A549 (cell line): ENCODE measurements at regions not wholly inside any gene's neighbourhood (a gene's known extent, or its start where the extent isn't known, plus 50 kb on each side); places are given as distances from the start of the nearest gene placed in this dataset.
A peak's percentile ranks its signal among the peaks of the same experiment; 100 is the strongest.

Experiments used
- ATAC-seq, 2 experiments: fragments of 200-7000 bp in 1 of 2; fragments of >200 bp in 1 of 2; cut with Nextera tagmentation in 1 of 2; cut with Tn5 transposase in 1 of 2; 3 replicates each; pipeline versions ENCODE4 v1.8.0 to v1.9.1; 2018 to 2020; ENCODE audit warnings: mild to moderate bottlenecking in 1 of 2, moderate library complexity in 1 of 2
- CTCF ChIA-PET: fragments of 300-600 bp; sonication (Branson Sonifier 250); formaldehyde crosslinking; extraction: SDS; loops from one replicate; lab custom pipeline; 2021; ENCODE audit warnings: antibody characterized with exemption, inconsistent platforms; lab: Yijun Ruan, JAX
- POLR2A ChIA-PET: fragments of 350-600 bp; formaldehyde crosslinking; extraction: SDS; loops from one replicate; lab custom pipeline; 2021; ENCODE audit warnings: antibody characterized with exemption, inconsistent platforms; lab: Yijun Ruan, JAX
- DNase-seq, 2 experiments: peaks; one replicate each; pipeline versions ENCODE4 v3.0.0 to v3.0.0-alpha.2; 2011 to 2016; ENCODE audit warnings: low read depth in 1 of 2, low spot score in 1 of 2
- FAIRE-seq: peaks from 2 replicates; lab custom pipeline; 2011; peaks lifted over from hg19 to GRCh38; lab: Jason Lieb, UNC
- H3K27ac ChIP-seq, 2 experiments: fragments of >200 bp; sonication (Bioruptor Twin); formaldehyde crosslinking; 3 replicates each; pipeline ENCODE4 v1.5.1; 2016 to 2017
- H3K4me1 ChIP-seq: fragments of >200 bp; sonication (Bioruptor Twin); formaldehyde crosslinking; 3 replicates; pipeline ENCODE4 v1.6.1; 2016
- H3K4me2 ChIP-seq: fragments of >200 bp; sonication (Bioruptor Twin); formaldehyde crosslinking; 3 replicates; pipeline ENCODE4 v1.6.1; 2016
- H3K4me3 ChIP-seq: fragments of >200 bp; sonication (Bioruptor Twin); formaldehyde crosslinking; 3 replicates; pipeline ENCODE4 v1.5.1; 2016
- H3K9me3 ChIP-seq: fragments of >200 bp; sonication (Bioruptor Twin); formaldehyde crosslinking; 3 replicates; pipeline ENCODE4 v1.6.1; 2016
- BHLHE40 ChIP-seq: IDR thresholded peaks from 2 replicates; pipeline ENCODE4 v1.6.1; 2012; ENCODE audit warnings: low read depth, low read length, inconsistent platforms
- CBX8 ChIP-seq: fragments of 200-600 bp; sonication (generic); IDR thresholded peaks from 2 replicates; pipeline ENCODE4 v1.6.1; 2016
- CEBPB ChIP-seq, 2 experiments: fragments of >200 bp in 1 of 2; sonication (Bioruptor Twin) in 1 of 2; formaldehyde crosslinking in 1 of 2; IDR thresholded peaks; 2 replicates each; pipeline ENCODE4 v1.6.1; 2012 to 2016
- CHD4 ChIP-seq: fragments of 200-600 bp; sonication (generic); IDR thresholded peaks from 2 replicates; pipeline ENCODE4 v1.6.1; 2016; ENCODE audit warnings: antibody characterized with exemption, mild to moderate bottlenecking, borderline replicate concordance
- FOSB ChIP-seq: fragments of 250-450 bp; sonication (Bioruptor Pico); IDR thresholded peaks from 2 replicates; pipeline ENCODE4 v1.5.0; 2020; ENCODE audit warnings: mild to moderate bottlenecking, moderate library complexity
- FOSL2 ChIP-seq, 2 experiments: fragments of 450-650 bp in 1 of 2; fragments of >200 bp in 1 of 2; sonication (Bioruptor Twin) in 1 of 2; formaldehyde crosslinking; IDR thresholded peaks; 2 replicates each; pipeline versions ENCODE4 v1.5.0 to v1.6.1; 2016 to 2020; ENCODE audit warnings: mild to moderate bottlenecking in 1 of 2, moderate library complexity in 1 of 2
- HOXB13 ChIP-seq: fragments of 250-450 bp; sonication (Bioruptor Pico); IDR thresholded peaks from 2 replicates; pipeline ENCODE4 v1.5.0; 2020; ENCODE audit warnings: low read depth, mild to moderate bottlenecking, moderate library complexity
- KDM5A ChIP-seq: fragments of 200-600 bp; sonication (generic); IDR thresholded peaks from 2 replicates; pipeline ENCODE4 v1.6.1; 2016; ENCODE audit warnings: antibody characterized with exemption, mild to moderate bottlenecking
- NFE2L2 ChIP-seq: fragments of 150-350 bp; conservative IDR thresholded peaks from 2 replicates; pipeline ENCODE4 v1.6.1; 2014; ENCODE audit warnings: low read length
- POLR2AphosphoS2 ChIP-seq: conservative IDR thresholded peaks from 2 replicates; pipeline ENCODE4 v1.6.1; 2012; ENCODE audit warnings: low read length, improper control_type of control experiment, inconsistent platforms
- RAD21 ChIP-seq, 2 experiments: fragments of >200 bp in 1 of 2; sonication (Bioruptor Twin) in 1 of 2; formaldehyde crosslinking in 1 of 2; IDR thresholded peaks in 1 of 2; conservative IDR thresholded peaks in 1 of 2; 2 replicates in 1 of 2; 3 replicates in 1 of 2; pipeline ENCODE4 v1.6.1; 2012 to 2018; ENCODE audit warnings: inconsistent platforms in 1 of 2
- SMC3 ChIP-seq: fragments of >200 bp; sonication (Bioruptor Twin); formaldehyde crosslinking; IDR thresholded peaks from 3 replicates; pipeline ENCODE4 v1.6.1; 2018; ENCODE audit warnings: inconsistent platforms
- TP53 ChIP-seq: fragments of 250-450 bp; sonication (Bioruptor Pico); IDR thresholded peaks from 2 replicates; pipeline ENCODE4 v1.5.0; 2021; ENCODE audit warnings: mild to moderate bottlenecking, moderate library complexity
- WGBS: methylation state at CpG from one replicate; pipeline ENCODE4 v1.1.6; 2017; ENCODE audit errors: missing lambda C conversion rate; 5-methylcytosine and 5-hydroxymethylcytosine counted together
- TF ChIP-seq, protein P1 (sequence below): fragments of 250-450 bp; sonication (Bioruptor Pico); IDR thresholded peaks from 2 replicates; pipeline ENCODE4 v1.5.0; 2020; ENCODE audit warnings: low read depth, mild to moderate bottlenecking, moderate library complexity
- TF ChIP-seq, protein P2 (sequence below): fragments of >200 bp; sonication (Bioruptor Twin); formaldehyde crosslinking; IDR thresholded peaks from 3 replicates; pipeline ENCODE4 v1.6.1; 2016
- TF ChIP-seq, protein P3 (sequence below): IDR thresholded peaks from 2 replicates; pipeline ENCODE4 v1.6.1; 2012

DNA sequence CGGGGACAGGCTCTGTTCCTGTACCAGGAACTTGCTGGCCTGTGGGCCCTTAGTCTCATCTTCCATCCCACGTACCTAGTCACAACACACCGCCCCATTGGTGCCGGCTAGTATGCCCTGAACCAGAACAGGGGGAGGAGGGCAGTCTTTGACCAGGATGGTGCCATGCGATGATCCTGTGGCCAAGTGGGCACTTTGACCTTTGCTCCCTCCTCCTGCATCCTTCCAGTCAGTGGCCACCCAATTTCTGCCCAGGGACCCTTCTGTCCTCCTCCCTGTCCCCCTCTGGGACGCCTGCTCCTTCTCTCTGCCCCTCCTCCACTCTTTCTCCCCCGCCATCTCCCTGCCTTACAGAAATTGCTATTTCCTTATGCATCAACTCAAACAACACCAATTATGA, 126.3 kb upstream of the CHST15 start:
- TF ChIP-seq BHLHE40 (no peak), KDM5A (no peak), TP53 (no peak), FOSB (CRISPR knock-in tag) (no peak), CBX8 (no peak), FOSL2 (IDR thresholded peaks at IDR 0.05) (no peak), FOSL2 (CRISPR knock-in tag; IDR thresholded peaks at IDR 0.05) (no peak)
- TF ChIP-seq, protein P1, sequence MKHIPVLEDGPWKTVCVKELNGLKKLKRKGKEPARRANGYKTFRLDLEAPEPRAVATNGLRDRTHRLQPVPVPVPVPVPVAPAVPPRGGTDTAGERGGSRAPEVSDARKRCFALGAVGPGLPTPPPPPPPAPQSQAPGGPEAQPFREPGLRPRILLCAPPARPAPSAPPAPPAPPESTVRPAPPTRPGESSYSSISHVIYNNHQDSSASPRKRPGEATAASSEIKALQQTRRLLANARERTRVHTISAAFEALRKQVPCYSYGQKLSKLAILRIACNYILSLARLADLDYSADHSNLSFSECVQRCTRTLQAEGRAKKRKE (CRISPR knock-in tag), result no peak
- TF ChIP-seq, protein P2, sequence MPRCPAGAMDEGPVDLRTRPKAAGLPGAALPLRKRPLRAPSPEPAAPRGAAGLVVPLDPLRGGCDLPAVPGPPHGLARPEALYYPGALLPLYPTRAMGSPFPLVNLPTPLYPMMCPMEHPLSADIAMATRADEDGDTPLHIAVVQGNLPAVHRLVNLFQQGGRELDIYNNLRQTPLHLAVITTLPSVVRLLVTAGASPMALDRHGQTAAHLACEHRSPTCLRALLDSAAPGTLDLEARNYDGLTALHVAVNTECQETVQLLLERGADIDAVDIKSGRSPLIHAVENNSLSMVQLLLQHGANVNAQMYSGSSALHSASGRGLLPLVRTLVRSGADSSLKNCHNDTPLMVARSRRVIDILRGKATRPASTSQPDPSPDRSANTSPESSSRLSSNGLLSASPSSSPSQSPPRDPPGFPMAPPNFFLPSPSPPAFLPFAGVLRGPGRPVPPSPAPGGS, result no peak
- WGBS, result 50% methylated on average over 7 of the region's 7 CpGs
- no peaks in the 10 kb centered on the region for H3K9me3 ChIP-seq
- ChIA-PET POLR2A (no interaction called here), CTCF (interaction anchor here (0.9 kb wide), 1 partner anchor 190 kb away, joined by 3 read pairs; no protein-coding TSS in a partner anchor)
- ATAC-seq (no peak), DNase-seq (no peak), FAIRE-seq (no peak)
- no peaks in the 10 kb centered on the region for H3K4me1 ChIP-seq
- no peak overlapping the region for H3K4me3 ChIP-seq
- no peak overlapping the region for H3K4me2 ChIP-seq
- no peak overlapping the region for H3K27ac ChIP-seq

DNA sequence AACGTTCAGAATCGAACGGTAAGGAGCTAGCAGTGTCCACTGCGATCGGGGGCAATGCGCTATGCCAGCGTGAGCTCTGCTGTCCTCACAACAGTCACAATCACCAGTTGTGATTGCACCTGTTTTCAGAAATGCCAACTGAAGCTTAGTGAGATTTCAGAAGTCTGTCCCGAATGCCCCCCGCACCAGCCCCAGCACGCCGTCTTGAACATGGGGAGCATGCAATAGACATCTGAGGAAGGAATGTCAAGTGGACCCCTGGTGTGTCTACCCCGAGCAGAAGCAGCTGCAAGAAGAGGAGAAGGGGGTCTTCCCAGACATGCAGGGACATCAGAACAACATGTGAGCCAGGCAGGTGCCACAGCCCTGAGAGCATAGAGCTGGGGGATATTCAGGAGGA, 125.7 kb upstream of the CHST15 start:
- DNase-seq (no peak), FAIRE-seq (no peak), ATAC-seq (no peak)
- Histone ChIP-seq H3K27ac (no peak overlapping the region), H3K4me1 (no peaks in the 10 kb centered on the region), H3K4me3 (no peak overlapping the region), H3K4me2 (no peak overlapping the region), H3K9me3 (no peaks in the 10 kb centered on the region)
- TF ChIP-seq CEBPB (IDR thresholded peaks at IDR 0.05) (no peak), SMC3 (no peak), POLR2AphosphoS2 (no peak), NFE2L2 (no peak), CHD4 (no peak)
- TF ChIP-seq, protein P3, sequence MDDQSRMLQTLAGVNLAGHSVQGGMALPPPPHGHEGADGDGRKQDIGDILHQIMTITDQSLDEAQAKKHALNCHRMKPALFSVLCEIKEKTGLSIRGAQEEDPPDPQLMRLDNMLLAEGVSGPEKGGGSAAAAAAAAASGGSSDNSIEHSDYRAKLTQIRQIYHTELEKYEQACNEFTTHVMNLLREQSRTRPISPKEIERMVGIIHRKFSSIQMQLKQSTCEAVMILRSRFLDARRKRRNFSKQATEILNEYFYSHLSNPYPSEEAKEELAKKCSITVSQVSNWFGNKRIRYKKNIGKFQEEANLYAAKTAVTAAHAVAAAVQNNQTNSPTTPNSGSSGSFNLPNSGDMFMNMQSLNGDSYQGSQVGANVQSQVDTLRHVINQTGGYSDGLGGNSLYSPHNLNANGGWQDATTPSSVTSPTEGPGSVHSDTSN, result no peak
- POLR2A ChIA-PET, result no interaction called here
- CTCF ChIA-PET, result interaction anchor here (0.7 kb wide), 3 partner anchors 84 to 225 kb away, joined by 3 to 4 read pairs (median 3); no protein-coding TSS in a partner anchor
- WGBS, result 81% methylated on average over 12 of the region's 12 CpGs

DNA sequence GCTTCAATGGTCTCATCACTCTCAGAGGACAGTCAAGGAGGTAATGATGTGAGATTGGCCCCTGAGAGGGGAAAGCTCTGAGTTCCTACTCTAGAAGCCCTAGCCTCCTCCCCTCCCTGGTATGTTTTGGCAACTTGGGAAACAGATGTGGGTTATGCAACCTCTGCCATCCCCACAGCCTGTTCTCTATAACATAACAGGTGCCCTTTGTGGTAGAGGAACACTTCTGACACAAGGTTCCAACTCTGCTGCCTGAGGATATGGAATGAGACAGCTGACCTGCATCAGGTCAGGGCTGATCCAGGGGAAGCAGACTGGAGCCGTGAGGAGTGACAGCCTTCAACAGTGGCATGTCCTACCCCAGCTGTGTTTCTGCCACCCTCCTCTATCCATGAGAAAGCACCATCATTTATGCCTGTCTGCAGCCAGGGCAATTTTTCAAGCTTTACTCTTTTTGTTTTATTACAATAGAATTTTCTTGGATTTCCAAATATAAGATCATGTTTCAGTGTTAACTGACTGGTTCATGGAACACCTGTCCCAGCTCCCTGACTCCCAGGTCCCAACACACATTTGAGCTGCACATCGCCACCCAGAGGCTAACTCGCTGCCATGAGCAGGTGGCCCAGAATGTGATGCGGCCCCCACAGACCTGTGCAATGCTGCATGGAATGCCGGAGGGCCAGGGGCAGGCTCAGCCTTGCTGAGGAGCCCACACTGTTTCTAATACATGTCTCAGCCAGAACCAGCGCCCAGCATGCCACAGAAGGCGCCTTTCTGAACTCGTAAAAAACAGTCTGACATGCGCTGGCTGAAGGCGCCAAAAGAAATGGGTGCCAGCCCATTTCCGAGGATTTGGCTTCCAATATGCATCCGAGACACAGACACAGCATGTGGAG, 124.8 kb upstream of the CHST15 start:
- H3K4me2 ChIP-seq, result no peak overlapping the region
- H3K4me3 ChIP-seq, result no peak overlapping the region
- DNase-seq (no peak), FAIRE-seq (no peak)
- H3K27ac ChIP-seq, result no peak overlapping the region
- CTCF ChIA-PET, result interaction anchor here (0.8 to 1.4 kb wide), 3 partner anchors 19 to 223 kb away, joined by 3 to 5 read pairs (median 4); no protein-coding TSS in a partner anchor
- TF ChIP-seq HOXB13 (CRISPR knock-in tag) (no peak), RAD21 (conservative IDR thresholded peaks at IDR 0.05 in 1 of 2, IDR thresholded peaks at IDR 0.05 in 1 of 2) (peak in 1 of 2 experiments; percentile 24; a peak in 2 of 5 replicates)
- TF ChIP-seq, all 56 proteins: peak for 1
- Histone ChIP-seq H3K4me1 (no peaks in the 10 kb centered on the region), H3K9me3 (no peaks in the 10 kb centered on the region)
- peak in 1 of 2 experiments; percentile 40; a peak in 1 of 6 replicates for ATAC-seq
- POLR2A ChIA-PET, result no interaction called here
- WGBS, result 48% methylated on average over 12 of the region's 12 CpGs
